ENCODE measurements at regions not wholly inside any gene's neighbourhood (a gene's known extent, or its start where the extent isn't known, plus 50 kb on each side); places are given as distances from the start of the nearest gene placed in this dataset.

GRCh38 chr3:88988906-88989305 is 118.5 kb upstream of the EPHA3 start:
- Histone ChIP-seq H3K9me3 (no peaks in the 10 kb centered on the region), H3K27me3 (no peaks in the 10 kb centered on the region), H3K4me1 (peaks cover 0 to 9% (median 0%) of the 10 kb centered on the region in 9 donors), H3K27ac (no peak overlapping the region), H3K36me3 (no peaks in the 10 kb centered on the region), H3K4me3 (no peak overlapping the region)
- intact Hi-C loops (cut with DNase I) = no loop called here
- WGBS, 2 donors = 66 to 71% methylated on average over 3 of the region's 3 CpGs
- no peak for ATAC-seq
- DNase-seq = no peak
- TF ChIP-seq CTCF (IDR thresholded peaks at IDR 0.05) = no peak

GRCh38 chr3:88991496-88991895 is 115.9 kb upstream of the EPHA3 start:
- Histone ChIP-seq H3K27ac (no peak overlapping the region), H3K9me3 (no peaks in the 10 kb centered on the region), H3K4me1 (peaks cover 0 to 6% (median 0%) of the 10 kb centered on the region in 9 donors), H3K27me3 (no peaks in the 10 kb centered on the region), H3K4me3 (no peak overlapping the region), H3K36me3 (no peaks in the 10 kb centered on the region)
- ATAC-seq (no peak), DNase-seq (no peak)
- no peak for TF ChIP-seq CTCF (IDR thresholded peaks at IDR 0.05)
- intact Hi-C loops (cut with DNase I) = no loop called here

DNA sequence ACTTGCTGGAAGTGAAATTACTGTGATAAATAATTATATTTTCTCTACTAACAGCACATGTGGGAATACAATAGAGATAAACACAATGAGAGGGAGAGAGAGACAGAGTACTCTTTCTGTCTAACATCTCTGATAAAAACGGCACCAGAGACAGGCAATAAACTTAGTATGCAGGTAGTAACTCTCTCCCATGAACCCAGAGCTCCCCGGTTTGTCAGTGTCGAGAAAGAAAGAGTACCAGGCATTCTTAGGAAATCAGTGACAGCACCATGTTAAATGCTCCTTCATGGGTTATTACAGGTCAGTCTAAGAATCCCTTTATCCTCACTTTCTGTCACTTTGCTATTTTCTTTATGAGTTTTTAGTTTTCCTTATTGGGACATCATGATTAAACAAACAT is 110.7 kb upstream of the EPHA3 start:
- Histone ChIP-seq H3K9me3 (peaks cover 0 to 13% (median 0%) of the 10 kb centered on the region in 11 donors), H3K4me3 (no peak overlapping the region), H3K27ac (no peak overlapping the region), H3K4me1 (peaks cover 0 to 12% (median 0%) of the 10 kb centered on the region in 9 donors), H3K36me3 (no peaks in the 10 kb centered on the region), H3K27me3 (no peaks in the 10 kb centered on the region)
- DNase-seq (no peak), ATAC-seq (no peak)
- intact Hi-C loops (cut with DNase I) = no loop called here
- no peak for TF ChIP-seq CTCF (IDR thresholded peaks at IDR 0.05)
- WGBS, 2 donors = 14 to 16% methylated on average over 3 of the region's 3 CpGs

GRCh38 chr3:88997260-88997659 is 110.2 kb upstream of the EPHA3 start:
- H3K4me3 ChIP-seq = no peak overlapping the region
- H3K27ac ChIP-seq = no peak overlapping the region
- H3K27me3 ChIP-seq = no peaks in the 10 kb centered on the region
- 81 to 90% methylated on average over 3 of the region's 3 CpGs for WGBS, 2 donors
- no peak for TF ChIP-seq CTCF (IDR thresholded peaks at IDR 0.05)
- no peaks in the 10 kb centered on the region for H3K36me3 ChIP-seq
- DNase-seq (no peak), ATAC-seq (no peak)
- H3K4me1 ChIP-seq = peaks cover 0 to 12% (median 0%) of the 10 kb centered on the region in 9 donors
- peaks cover 0 to 13% (median 0%) of the 10 kb centered on the region in 11 donors for H3K9me3 ChIP-seq
- intact Hi-C loops (cut with DNase I) = no loop called here
